H1 (cell line): ENCODE measurements at regions not wholly inside any gene's neighbourhood (a gene's known extent, or its start where the extent isn't known, plus 50 kb on each side); places are given as distances from the start of the nearest gene placed in this dataset.

Source experiments
- CHD2 ChIP-seq: IDR thresholded peaks from 2 replicates; pipeline ENCODE4 v1.6.1; 2012; ENCODE audit warnings: low read length, improper control_type of control experiment
- KDM1A ChIP-seq: fragments of 200-600, 300-600 bp; sonication (generic); IDR thresholded peaks from 2 replicates; pipeline ENCODE4 v1.7.1; 2016; ENCODE audit warnings: mild to moderate bottlenecking, low read length, borderline replicate concordance
- KDM4A ChIP-seq: IDR thresholded peaks from one replicate; pipeline ENCODE4 v1.7.1; 2012; ENCODE audit warnings: low read depth, mild to moderate bottlenecking, moderate library complexity, low read length, inconsistent platforms; ENCODE audit not compliant: severe bottlenecking
- NANOG ChIP-seq: IDR thresholded peaks from 2 replicates; pipeline ENCODE4 v1.6.1; 2011; ENCODE audit warnings: low read length, low read depth, mild to moderate bottlenecking, inconsistent platforms; ENCODE audit not compliant: insufficient read depth, poor library complexity, severe bottlenecking
- RNF2 ChIP-seq: fragments of 200-900, 300-1000 bp; sonication (generic); IDR thresholded peaks from 2 replicates; pipeline ENCODE4 v1.7.1; 2016; ENCODE audit warnings: borderline replicate concordance, low read depth, mild to moderate bottlenecking, antibody characterized with exemption, low read length; ENCODE audit not compliant: poor library complexity, severe bottlenecking; ENCODE audit errors: missing control alignments

DNA sequence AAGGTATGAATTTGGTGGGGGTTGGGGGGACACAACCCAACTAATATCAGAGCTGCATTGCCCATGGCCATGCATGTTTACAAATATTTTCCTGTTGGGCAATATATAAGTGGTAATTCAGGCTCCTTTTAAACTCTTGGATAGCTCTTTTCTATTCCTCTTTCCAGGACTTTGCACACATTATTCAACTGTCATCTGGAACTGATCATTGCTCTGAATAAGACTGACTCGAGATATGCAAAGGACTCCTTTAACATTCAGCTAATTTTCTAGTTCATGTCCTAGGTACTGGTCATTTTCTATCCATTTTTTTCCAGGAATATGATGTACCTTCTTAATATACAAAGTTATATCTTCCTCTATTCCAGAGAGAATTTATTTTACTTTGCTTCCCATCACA lies 89.5 kb upstream of the STK32A start (continued):
- TF ChIP-seq RNF2 = no peak
- no peak for TF ChIP-seq KDM1A
- no peak for TF ChIP-seq NANOG
- no peak for TF ChIP-seq CHD2
- TF ChIP-seq KDM4A = no peak
- TF ChIP-seq, all 59 proteins: peak for 0
